Stimulated activated naive B cell treated with anti-CD40 and anti-IgM and Interleukin-4, amounts not matched to agents 10 μg/mL and 1 μg/mL and 100 μg/mL, for 72 hours (primary cell): ENCODE measurements at regions not wholly inside any gene's neighbourhood (a gene's known extent, or its start where the extent isn't known, plus 50 kb on each side); places are given as distances from the start of the nearest gene placed in this dataset.
"Not testable (repeated sequence)": the region's sequence is repeated elsewhere in the genome, so short reads cannot be mapped to it uniquely, and the experiment has no call there.

Source experiments
- ATAC-seq, 2 donors: fragments of 150-1000 bp; cut with Tn5 transposase; replicated peaks; 2 replicates each; pipeline ENCODE4 v1.10.0; 2021; ENCODE audit warnings: moderate library complexity in 1 of 2
- DNase-seq: peaks from one replicate; pipeline ENCODE4 v3.0.0; 2021
- H3K27ac Mint-ChIP-seq: one replicate; pipeline ENCODE4 v1.8.0; 2022; ENCODE audit warnings: mild to moderate bottlenecking, mixed read lengths
- H3K27me3 Mint-ChIP-seq, 2 donors: one replicate each; pipeline ENCODE4 v1.8.0; 2022; ENCODE audit warnings: mixed read lengths in 2 of 2
- H3K36me3 Mint-ChIP-seq, 2 donors: one replicate each; pipeline ENCODE4 v1.8.0; 2022; ENCODE audit warnings: mixed read lengths in 2 of 2, mild to moderate bottlenecking in 1 of 2
- H3K4me1 Mint-ChIP-seq, 2 donors: one replicate each; pipeline ENCODE4 v1.8.0; 2022; ENCODE audit warnings: mixed read lengths in 2 of 2, mild to moderate bottlenecking in 1 of 2
- H3K4me3 Mint-ChIP-seq, 2 donors: one replicate each; pipeline ENCODE4 v1.8.0; 2022; ENCODE audit warnings: mild to moderate bottlenecking in 2 of 2, mixed read lengths in 2 of 2, moderate library complexity in 1 of 2
- H3K9me3 Mint-ChIP-seq, 2 donors: one replicate each; pipeline ENCODE4 v1.8.0; 2022; ENCODE audit warnings: mixed read lengths in 2 of 2, mild to moderate bottlenecking in 1 of 2

DNA sequence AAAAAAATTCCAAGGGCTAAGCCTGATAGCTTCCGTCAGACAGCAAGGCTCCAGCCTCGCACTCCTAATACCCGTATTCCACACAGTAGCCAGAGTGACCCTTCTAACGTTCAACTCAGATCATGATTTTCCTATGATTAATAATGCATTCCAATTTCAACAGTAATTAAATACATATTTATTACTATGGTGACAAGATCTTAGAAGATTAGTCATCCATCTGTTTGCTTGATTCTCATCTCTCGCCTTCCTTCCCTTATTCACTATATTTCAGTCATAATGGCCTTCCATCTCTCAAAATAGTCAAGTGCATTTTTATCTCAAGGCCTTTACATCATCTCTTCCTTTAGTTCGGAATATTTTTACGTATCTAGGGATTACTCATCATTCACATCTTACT lies 621.2 kb upstream of the SPRY2 start:
- ATAC-seq = no peak
- H3K4me3 Mint-ChIP-seq = no peak overlapping the region
- peaks cover 2 to 12% of the 10 kb centered on the region in 2 donors for H3K4me1 Mint-ChIP-seq
- H3K27ac Mint-ChIP-seq = no peak overlapping the region
- no peaks in the 10 kb centered on the region for H3K27me3 Mint-ChIP-seq
- DNase-seq = no peak
- no peaks in the 10 kb centered on the region for H3K36me3 Mint-ChIP-seq
- peaks cover 0 to 2% of the 10 kb centered on the region in 2 donors for H3K9me3 Mint-ChIP-seq

GRCh38 chr13:80957019-80957655 lies 616.2 kb upstream of the SPRY2 start:
- DNase-seq (no peak), ATAC-seq (no peak)
- peaks cover 2 to 4% of the 10 kb centered on the region in 2 donors for H3K9me3 Mint-ChIP-seq
- no peaks in the 10 kb centered on the region for H3K27me3 Mint-ChIP-seq
- no peak overlapping the region for H3K4me3 Mint-ChIP-seq
- H3K27ac Mint-ChIP-seq = no peak overlapping the region
- no peaks in the 10 kb centered on the region for H3K4me1 Mint-ChIP-seq
- H3K36me3 Mint-ChIP-seq = no peaks in the 10 kb centered on the region

DNA sequence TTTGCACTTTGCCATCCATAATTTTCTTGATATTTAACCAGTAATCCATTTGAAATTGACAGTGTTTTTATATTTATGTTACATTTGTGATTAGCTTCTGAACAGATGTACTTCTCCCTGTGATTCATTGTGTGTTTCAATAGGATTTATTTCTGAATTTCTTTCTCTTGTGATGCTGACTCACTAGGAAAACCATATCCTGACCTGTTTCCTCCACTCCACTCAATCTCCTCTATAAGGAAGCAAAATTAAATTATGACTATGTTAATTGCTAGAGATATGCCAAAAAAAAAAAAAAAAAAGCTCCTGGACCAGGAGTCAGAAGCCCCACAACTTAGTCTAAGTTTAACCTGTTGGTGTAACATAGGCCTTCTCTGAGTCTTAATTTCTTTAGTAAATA lies 614.6 kb upstream of the SPRY2 start:
- no peaks in the 10 kb centered on the region for H3K36me3 Mint-ChIP-seq
- H3K27me3 Mint-ChIP-seq = no peaks in the 10 kb centered on the region
- no peak overlapping the region for H3K27ac Mint-ChIP-seq
- no peak for ATAC-seq
- no peak for DNase-seq
- no peak overlapping the region for H3K4me3 Mint-ChIP-seq
- H3K4me1 Mint-ChIP-seq = no peaks in the 10 kb centered on the region
- H3K9me3 Mint-ChIP-seq = peaks cover 0 to 4% of the 10 kb centered on the region in 2 donors

GRCh38 chr13:80952158-80952557 lies 611.2 kb upstream of the SPRY2 start:
- Mint-ChIP-seq H3K9me3 (peaks cover 0 to 4% of the 10 kb centered on the region in 2 donors), H3K27ac (no peak overlapping the region), H3K36me3 (no peaks in the 10 kb centered on the region), H3K27me3 (no peaks in the 10 kb centered on the region), H3K4me3 (no peak overlapping the region), H3K4me1 (no peaks in the 10 kb centered on the region)
- ATAC-seq (no peak), DNase-seq (no peak)

DNA sequence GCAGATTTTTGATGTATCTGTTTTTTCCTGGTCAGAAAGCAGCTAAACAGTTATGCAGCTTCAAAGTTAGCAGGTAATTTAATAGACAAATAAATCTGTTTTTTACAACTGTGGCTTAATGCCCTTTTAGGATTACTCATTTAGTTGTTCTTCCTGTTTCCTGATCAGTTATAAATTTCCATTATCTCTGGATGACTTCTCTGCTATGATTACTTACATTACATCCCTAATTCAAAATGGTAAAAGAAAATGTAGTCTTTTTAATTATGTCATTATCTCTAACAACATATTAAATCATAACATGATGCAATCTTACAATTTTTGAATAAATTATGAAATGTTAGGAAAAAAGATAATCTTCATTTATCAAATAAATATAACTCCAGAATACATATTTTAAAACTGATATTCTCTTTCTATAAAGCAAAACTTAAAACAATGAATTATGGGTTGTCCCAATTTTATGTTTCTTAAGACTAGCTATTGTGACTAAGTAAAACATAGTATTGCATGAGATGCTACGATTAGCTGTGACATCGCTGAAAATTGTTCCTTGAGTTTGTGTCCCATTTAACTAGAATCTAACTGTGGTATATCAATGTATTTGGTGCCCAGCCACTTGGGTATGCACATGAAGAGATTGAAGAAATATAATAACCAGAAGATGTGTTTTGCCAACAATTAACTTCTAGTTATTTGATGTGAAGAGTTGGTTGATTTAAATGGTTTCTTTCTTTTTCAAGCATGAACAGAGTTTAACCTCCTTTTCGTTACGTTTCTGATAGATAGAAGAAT lies 605.3 kb upstream of the SPRY2 start:
- ATAC-seq (no peak), DNase-seq (no peak)
- H3K36me3 Mint-ChIP-seq = no peaks in the 10 kb centered on the region
- no peaks in the 10 kb centered on the region for H3K4me1 Mint-ChIP-seq
- H3K27me3 Mint-ChIP-seq = no peaks in the 10 kb centered on the region
- no peak overlapping the region for H3K4me3 Mint-ChIP-seq
- H3K27ac Mint-ChIP-seq = no peak overlapping the region
- H3K9me3 Mint-ChIP-seq = no peaks in the 10 kb centered on the region

DNA sequence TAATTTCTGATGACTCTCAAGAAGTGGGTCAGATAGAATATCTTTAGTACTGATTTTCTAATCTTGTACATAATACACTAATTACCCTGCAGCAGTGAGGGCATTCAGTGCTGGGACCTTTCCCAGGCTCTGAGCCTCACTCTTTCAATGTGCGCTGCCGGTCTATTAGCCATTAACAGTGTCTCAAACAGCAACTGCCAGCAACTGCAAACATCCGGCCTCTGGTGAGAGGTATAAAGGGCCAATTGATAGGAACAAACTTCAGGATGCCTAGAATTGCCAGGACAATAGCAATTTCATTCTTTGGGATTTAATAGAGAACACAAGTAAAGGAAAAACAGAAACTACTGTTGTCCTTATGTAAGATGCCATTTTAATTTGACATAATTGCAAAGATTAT lies 604.4 kb upstream of the SPRY2 start:
- no peaks in the 10 kb centered on the region for H3K9me3 Mint-ChIP-seq
- H3K36me3 Mint-ChIP-seq = no peaks in the 10 kb centered on the region
- H3K4me3 Mint-ChIP-seq = no peak overlapping the region
- DNase-seq = no peak
- ATAC-seq = no peak
- no peak overlapping the region for H3K27ac Mint-ChIP-seq
- no peaks in the 10 kb centered on the region for H3K4me1 Mint-ChIP-seq
- H3K27me3 Mint-ChIP-seq = no peaks in the 10 kb centered on the region

- no peak overlapping the region for H3K4me3 Mint-ChIP-seq
- ATAC-seq (no peak), DNase-seq (no peak)
- H3K27me3 Mint-ChIP-seq = no peaks in the 10 kb centered on the region
- no peak overlapping the region for H3K27ac Mint-ChIP-seq
- H3K4me1 Mint-ChIP-seq = no peaks in the 10 kb centered on the region
- no peaks in the 10 kb centered on the region for H3K36me3 Mint-ChIP-seq
- H3K9me3 Mint-ChIP-seq = no peaks in the 10 kb centered on the region
Measured at GRCh38 chr13:80939581-80939980, 598.7 kb upstream of the SPRY2 start.

- H3K27me3 Mint-ChIP-seq = no peaks in the 10 kb centered on the region
- DNase-seq = no peak
- H3K27ac Mint-ChIP-seq = no peak overlapping the region
- H3K4me3 Mint-ChIP-seq = no peak overlapping the region
- H3K36me3 Mint-ChIP-seq = no peaks in the 10 kb centered on the region
- ATAC-seq = no peak
- H3K9me3 Mint-ChIP-seq = no peaks in the 10 kb centered on the region
- no peaks in the 10 kb centered on the region for H3K4me1 Mint-ChIP-seq
Measured at GRCh38 chr13:80931766-80932165, 590.8 kb upstream of the SPRY2 start.

GRCh38 chr13:80931118-80931517 lies 590.2 kb upstream of the SPRY2 start:
- Mint-ChIP-seq H3K36me3 (no peaks in the 10 kb centered on the region), H3K27ac (no peak overlapping the region), H3K27me3 (no peaks in the 10 kb centered on the region), H3K4me3 (no peak overlapping the region), H3K9me3 (no peaks in the 10 kb centered on the region), H3K4me1 (no peaks in the 10 kb centered on the region)
- no peak for DNase-seq
- ATAC-seq = no peak

DNA sequence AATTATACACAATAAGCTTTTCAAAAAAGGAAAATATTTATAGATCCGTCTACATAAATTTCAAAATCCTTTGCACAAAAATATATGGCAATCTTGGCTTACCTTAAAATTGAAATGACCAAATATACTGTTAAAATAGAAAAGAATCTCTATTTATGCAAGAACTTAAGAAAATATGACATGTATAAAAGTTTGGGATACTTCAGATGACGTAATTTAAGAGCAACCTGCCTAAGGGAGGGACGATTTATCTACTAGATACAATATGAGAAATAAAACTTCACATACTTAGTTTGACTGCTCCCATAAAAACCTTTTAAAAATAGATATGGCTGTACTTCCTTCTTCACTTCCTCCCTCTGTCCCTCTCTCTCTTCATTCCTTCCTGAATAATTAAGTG lies 587.3 kb upstream of the SPRY2 start:
- no peak overlapping the region for H3K27ac Mint-ChIP-seq
- ATAC-seq (no peak), DNase-seq (no peak)
- H3K36me3 Mint-ChIP-seq = no peaks in the 10 kb centered on the region
- no peaks in the 10 kb centered on the region for H3K27me3 Mint-ChIP-seq
- H3K4me1 Mint-ChIP-seq = no peaks in the 10 kb centered on the region
- H3K4me3 Mint-ChIP-seq = no peak overlapping the region
- H3K9me3 Mint-ChIP-seq = no peaks in the 10 kb centered on the region

- H3K27ac Mint-ChIP-seq, DNase-seq, ATAC-seq, H3K4me3 Mint-ChIP-seq, H3K36me3 Mint-ChIP-seq, H3K9me3 Mint-ChIP-seq, H3K4me1 Mint-ChIP-seq, H3K27me3 Mint-ChIP-seq: not testable (repeated sequence)
Measured at GRCh38 chr13:80926024-80926423, 585.1 kb upstream of the SPRY2 start.

DNA sequence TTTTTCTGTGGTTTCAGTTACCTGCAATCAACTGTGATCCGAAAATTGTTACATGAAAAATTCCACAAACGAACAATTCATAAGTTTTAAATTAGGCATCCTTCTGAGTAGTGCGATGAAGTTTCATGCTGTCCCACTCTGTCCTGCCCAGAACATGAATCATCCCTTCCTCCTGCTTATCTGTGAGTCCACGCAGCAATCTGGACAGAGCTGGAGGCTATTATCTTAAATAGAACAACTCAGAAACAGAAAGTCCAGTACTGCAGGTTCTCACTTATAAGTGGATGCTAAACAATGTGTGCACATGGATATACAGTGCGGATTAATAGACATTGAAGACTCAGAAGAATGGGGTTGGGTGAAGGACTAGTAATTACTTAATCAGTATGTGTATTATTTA lies 583.7 kb upstream of the SPRY2 start:
- no peak for DNase-seq
- no peak overlapping the region for H3K27ac Mint-ChIP-seq
- no peaks in the 10 kb centered on the region for H3K36me3 Mint-ChIP-seq
- ATAC-seq = no peak
- H3K4me1 Mint-ChIP-seq = no peaks in the 10 kb centered on the region
- no peaks in the 10 kb centered on the region for H3K9me3 Mint-ChIP-seq
- H3K27me3 Mint-ChIP-seq = no peaks in the 10 kb centered on the region
- no peak overlapping the region for H3K4me3 Mint-ChIP-seq

GRCh38 chr13:80923907-80924306 lies 583.0 kb upstream of the SPRY2 start:
- Mint-ChIP-seq H3K27ac (no peak overlapping the region), H3K4me1 (no peaks in the 10 kb centered on the region), H3K36me3 (no peaks in the 10 kb centered on the region), H3K27me3 (no peaks in the 10 kb centered on the region), H3K4me3 (no peak overlapping the region), H3K9me3 (no peaks in the 10 kb centered on the region)
- no peak for DNase-seq
- no peak for ATAC-seq

DNA sequence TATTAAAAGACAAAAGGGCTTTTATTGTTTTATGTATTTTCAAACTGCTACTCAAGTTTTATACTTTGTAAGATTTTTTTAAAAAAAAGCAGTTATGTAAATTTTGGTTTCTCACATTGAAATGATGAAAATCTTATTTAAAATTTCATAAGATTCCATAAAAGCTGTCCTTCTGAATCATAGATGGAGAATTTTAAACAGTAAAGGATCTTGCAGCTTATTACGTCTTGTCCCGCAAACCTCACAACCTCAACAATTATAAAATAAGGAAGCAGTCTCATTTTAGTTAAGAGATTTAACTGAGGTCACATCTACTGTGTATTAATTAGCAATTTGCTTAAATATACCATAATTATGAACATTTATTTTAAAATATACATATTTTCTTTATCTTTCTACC lies 581.0 kb upstream of the SPRY2 start:
- H3K4me1 Mint-ChIP-seq = no peaks in the 10 kb centered on the region
- H3K27ac Mint-ChIP-seq = no peak overlapping the region
- ATAC-seq (no peak), DNase-seq (no peak)
- H3K36me3 Mint-ChIP-seq = no peaks in the 10 kb centered on the region
- no peak overlapping the region for H3K4me3 Mint-ChIP-seq
- no peaks in the 10 kb centered on the region for H3K9me3 Mint-ChIP-seq
- H3K27me3 Mint-ChIP-seq = no peaks in the 10 kb centered on the region

DNA sequence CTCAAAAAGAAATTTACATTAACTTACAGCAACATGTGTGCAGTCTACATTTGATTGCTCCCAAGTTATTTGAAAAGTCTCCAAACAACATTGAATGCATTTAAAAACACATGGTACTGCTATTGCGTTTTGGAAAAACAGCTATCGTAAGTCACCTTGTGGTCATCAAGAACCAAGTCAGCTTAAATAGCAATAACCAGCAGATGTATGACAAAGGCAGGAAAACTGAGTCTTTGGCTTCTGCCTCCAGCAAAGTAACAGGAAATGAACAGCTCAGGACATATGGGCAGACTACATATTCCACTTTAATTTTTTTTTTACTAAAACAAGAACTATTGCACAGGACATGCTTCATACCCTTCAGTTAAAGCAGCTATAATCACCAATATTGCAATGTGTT lies 580.6 kb upstream of the SPRY2 start:
- Mint-ChIP-seq H3K4me3 (no peak overlapping the region), H3K27me3 (no peaks in the 10 kb centered on the region)

More for the DNA sequence above, 580.6 kb upstream of the SPRY2 start:
- Mint-ChIP-seq H3K9me3 (no peaks in the 10 kb centered on the region), H3K27ac (no peak overlapping the region), H3K4me1 (no peaks in the 10 kb centered on the region), H3K36me3 (no peaks in the 10 kb centered on the region)
- ATAC-seq (no peak), DNase-seq (no peak)
